ENCODE measurements at regions not wholly inside any gene's neighbourhood (a gene's known extent, or its start where the extent isn't known, plus 50 kb on each side); places are given as distances from the start of the nearest gene placed in this dataset.

- H3K27me3 ChIP-seq = no peaks in the 10 kb centered on the region
- no peaks in the 10 kb centered on the region for H3K4me1 ChIP-seq
Measured at GRCh38 chr3:7927864-7928263, 573.8 kb upstream of the LMCD1 start.

GRCh38 chr3:7929319-7929889, 572.2 kb upstream of the LMCD1 start:
- TF ChIP-seq CTCF (IDR thresholded peaks at IDR 0.05; ENCODE audit: low read depth, low read length) = no peak
- Histone ChIP-seq H3K4me1 (no peaks in the 10 kb centered on the region), H3K4me3 (ENCODE audit: low read depth, low read length) (no peak overlapping the region), H3K27me3 (no peaks in the 10 kb centered on the region), H3K9me3 (no peaks in the 10 kb centered on the region), H3K36me3 (no peaks in the 10 kb centered on the region)
- DNase-seq = no peak

More at GRCh38 chr3:7927864-7928263, 573.8 kb upstream of the LMCD1 start:
- Histone ChIP-seq H3K9me3 (no peaks in the 10 kb centered on the region), H3K36me3 (no peaks in the 10 kb centered on the region), H3K4me3 (ENCODE audit: low read depth, low read length) (no peak overlapping the region)
- no peak for DNase-seq
- no peak for TF ChIP-seq CTCF (IDR thresholded peaks at IDR 0.05; ENCODE audit: low read depth, low read length)

GRCh38 chr3:7934362-7934761, 567.3 kb upstream of the LMCD1 start:
- Histone ChIP-seq H3K27me3 (no peaks in the 10 kb centered on the region), H3K4me3 (ENCODE audit: low read depth, low read length) (no peak overlapping the region)
- DNase-seq = no peak

GRCh38 chr3:7947930-7948329, 553.7 kb upstream of the LMCD1 start:
- TF ChIP-seq CTCF (IDR thresholded peaks at IDR 0.05; ENCODE audit: low read depth, low read length) = no peak
- no peak for DNase-seq
- Histone ChIP-seq H3K36me3 (no peaks in the 10 kb centered on the region), H3K4me1 (no peaks in the 10 kb centered on the region), H3K4me3 (ENCODE audit: low read depth, low read length) (no peak overlapping the region), H3K27me3 (no peaks in the 10 kb centered on the region), H3K9me3 (no peaks in the 10 kb centered on the region)

More at GRCh38 chr3:7934362-7934761, 567.3 kb upstream of the LMCD1 start:
- no peaks in the 10 kb centered on the region for H3K4me1 ChIP-seq
- H3K36me3 ChIP-seq = no peaks in the 10 kb centered on the region
- H3K9me3 ChIP-seq = no peaks in the 10 kb centered on the region
- no peak for TF ChIP-seq CTCF (IDR thresholded peaks at IDR 0.05; ENCODE audit: low read depth, low read length)

GRCh38 chr3:7950890-7951289, 550.7 kb upstream of the LMCD1 start:
- no peaks in the 10 kb centered on the region for H3K27me3 ChIP-seq

More at GRCh38 chr3:7950890-7951289, 550.7 kb upstream of the LMCD1 start:
- Histone ChIP-seq H3K36me3 (no peaks in the 10 kb centered on the region), H3K4me3 (ENCODE audit: low read depth, low read length) (no peak overlapping the region), H3K9me3 (no peaks in the 10 kb centered on the region), H3K4me1 (no peaks in the 10 kb centered on the region)
- no peak for DNase-seq
- TF ChIP-seq CTCF (IDR thresholded peaks at IDR 0.05; ENCODE audit: low read depth, low read length) = no peak
